ENCODE measurements at regions not wholly inside any gene's neighbourhood (a gene's known extent, or its start where the extent isn't known, plus 50 kb on each side); places are given as distances from the start of the nearest gene placed in this dataset.

DNA sequence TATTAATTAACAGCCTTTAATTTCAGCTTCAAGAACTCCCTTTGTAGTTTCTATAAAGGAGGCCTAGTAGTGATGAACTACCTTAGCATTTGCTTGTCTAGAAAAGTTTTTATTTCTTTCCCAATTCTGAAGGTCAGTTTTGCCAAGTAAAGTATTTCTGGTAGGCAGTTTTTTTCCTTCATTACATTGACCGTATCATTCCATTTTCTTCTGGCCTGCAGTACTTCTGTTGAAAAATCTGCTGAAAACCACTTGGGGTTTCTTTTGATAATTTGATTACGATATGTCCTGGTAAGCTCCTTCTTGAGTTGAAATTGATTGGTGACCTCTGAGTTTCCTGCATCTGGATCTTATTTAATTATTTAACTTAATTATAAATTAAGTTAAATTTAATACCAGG is 691.8 kb downstream of the TSN start:
- no peak for DNase-seq

DNA sequence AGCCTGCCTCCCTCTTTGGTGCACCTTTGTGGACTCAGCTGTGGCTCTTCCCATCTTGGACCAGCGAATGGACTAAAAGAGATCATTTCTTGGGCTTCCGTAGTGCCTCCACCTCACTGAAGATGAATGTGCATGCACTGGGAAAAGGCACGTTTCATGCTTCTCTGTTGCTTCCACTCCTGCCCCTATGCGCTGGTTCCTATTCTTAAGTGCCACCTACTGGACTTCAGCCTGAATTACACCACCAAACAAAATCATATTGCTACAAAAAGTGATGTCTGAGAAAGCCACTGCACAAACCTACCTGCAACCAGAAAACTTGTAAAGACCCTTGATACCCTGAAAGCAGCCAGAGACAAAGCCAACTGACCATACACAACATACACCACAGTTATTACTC is 695.6 kb downstream of the TSN start:
- no peak for DNase-seq

DNA sequence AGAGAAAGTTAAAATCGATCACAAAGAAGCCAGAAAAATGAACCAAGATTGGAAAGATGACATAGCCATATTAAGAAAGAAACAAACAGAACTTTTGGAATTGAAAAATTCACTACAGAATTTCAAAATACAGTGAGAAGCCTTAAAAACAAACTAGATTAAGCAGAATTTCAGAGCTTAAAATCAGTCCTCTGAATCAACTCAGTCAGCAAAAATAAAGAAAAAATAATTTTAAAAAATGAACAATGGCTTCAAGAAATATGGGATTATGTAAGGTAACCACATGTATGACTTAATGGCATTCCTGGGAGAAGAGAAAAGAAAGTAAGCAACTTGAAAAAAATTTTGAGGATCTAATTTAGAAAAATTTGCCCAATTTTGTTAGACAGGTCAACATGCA is 696.2 kb downstream of the TSN start:
- no peak for DNase-seq

- no peak for DNase-seq
Observed at GRCh38 chr2:122469147-122469546, 713.7 kb downstream of the TSN start.

DNA sequence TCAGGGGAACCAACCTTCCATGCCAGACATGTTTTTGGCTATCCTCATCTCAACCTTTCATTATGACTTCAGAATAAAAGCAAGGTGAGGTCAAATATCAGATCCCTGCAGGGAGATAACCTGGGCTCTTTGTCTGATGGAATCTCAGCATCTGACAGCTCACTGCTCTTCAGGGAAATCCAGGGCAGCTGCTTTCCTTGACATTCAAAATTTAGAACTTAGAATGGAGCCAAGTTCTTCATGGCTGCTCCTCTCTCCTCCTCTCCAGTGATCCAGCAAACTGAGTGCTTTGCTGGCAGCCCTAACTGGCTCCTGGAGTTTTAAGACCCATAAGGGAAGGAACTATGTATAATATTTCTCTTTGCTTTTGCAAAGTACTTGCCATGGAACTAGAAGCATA is 716.3 kb downstream of the TSN start:
- no peak for DNase-seq

DNA sequence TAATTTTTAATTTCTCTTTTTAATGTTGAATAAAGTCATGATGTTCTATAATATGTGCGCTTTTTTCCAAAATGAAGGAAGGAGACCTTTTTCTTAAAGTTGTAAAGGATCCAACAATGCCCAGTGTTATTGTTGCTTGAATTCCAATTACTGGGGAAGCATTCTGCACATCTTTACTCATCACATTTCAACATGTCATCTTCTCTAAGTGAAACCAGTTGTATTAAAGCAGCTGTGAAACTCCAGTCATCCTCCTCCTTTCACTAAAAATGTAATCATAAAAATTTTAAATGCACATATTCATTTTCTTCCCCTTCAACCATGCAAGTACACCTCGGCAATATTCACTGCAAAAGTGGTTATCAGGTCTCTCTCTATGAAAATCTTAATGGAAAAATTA is 722.7 kb downstream of the TSN start:
- no peak for DNase-seq

GRCh38 chr2:122478771-122479170 is 723.3 kb downstream of the TSN start:
- DNase-seq, result no peak

DNA sequence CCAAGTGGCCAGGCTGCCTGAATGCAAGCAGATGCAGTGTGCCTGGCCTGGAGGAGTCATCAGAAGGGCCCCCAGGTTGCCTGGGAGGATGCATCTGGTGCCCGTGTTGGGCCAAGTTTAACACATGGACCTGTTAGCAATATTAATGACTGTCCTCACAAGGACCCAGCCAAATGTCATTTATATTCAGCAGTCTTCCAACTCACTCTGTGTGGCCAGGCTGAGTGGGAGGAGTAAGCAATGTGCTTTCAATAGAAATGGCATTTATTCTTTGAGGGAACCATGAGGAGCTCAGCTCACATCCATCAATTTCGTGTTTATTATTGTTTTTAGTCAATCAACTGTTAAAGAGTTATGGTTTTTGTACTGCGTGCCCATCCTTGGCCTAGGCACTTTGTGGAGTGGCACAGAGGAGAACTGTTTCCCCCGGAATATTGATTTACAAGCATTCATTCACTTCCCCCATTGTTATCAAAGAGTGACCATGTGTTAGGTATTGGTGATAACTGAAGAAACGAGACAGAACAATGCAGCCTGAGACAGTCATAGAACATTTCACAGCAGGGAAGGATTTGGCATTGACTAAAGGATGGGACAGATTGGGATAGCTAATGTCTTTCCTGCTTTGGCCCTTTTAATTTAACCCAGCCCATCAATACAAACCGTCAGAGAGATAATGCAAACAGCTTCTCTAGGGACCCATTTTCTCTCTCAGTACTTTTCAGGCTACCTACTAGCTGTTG is 725.2 kb downstream of the TSN start:
- DNase-seq, result no peak

- DNase-seq, result no peak
Observed at GRCh38 chr2:122481244-122481622, 725.8 kb downstream of the TSN start.

DNA sequence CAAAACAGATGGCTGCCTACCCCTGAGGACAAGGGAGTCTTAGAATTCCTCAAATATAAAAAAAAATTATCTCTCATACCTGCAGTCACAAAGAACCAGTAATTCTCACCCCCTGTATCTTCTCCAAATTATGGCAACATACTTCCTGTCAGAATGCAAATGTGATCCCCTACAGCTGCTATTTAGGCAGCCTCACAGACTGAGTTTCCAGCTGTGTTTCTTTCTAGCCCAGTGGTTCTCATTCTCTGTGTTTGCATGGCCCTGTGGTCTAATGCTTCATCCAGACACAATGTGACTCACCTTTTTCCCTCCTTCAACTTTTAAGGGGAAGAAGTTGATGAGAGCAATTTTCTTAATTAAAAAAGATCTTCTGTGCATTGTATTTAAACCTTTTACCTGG is 726.3 kb downstream of the TSN start:
- DNase-seq, result no peak

GRCh38 chr2:122486086-122486485 is 730.6 kb downstream of the TSN start:
- no peak for DNase-seq

GRCh38 chr2:122486705-122487415 is 731.4 kb downstream of the TSN start:
- DNase-seq, result no peak

DNA sequence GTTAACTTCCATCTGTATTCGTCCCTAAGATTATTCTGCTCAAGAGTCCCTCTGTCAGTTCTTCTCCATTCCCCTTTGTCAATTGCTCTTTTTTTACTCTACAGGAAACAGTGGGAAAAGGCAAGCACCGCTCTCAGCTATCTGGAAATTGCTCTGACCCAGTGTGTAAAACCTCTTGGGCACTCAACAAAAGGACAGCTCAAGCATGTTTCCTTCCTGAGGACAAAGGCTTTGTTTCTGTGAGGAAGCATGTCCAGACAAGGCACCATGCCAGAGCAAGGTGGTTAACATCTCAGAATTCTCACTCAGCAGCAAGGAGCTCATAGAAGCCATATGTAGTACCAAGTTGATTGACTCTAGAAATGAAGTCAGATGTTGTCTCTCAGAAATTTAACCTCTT is 735.6 kb downstream of the TSN start:
- DNase-seq, result no peak

DNA sequence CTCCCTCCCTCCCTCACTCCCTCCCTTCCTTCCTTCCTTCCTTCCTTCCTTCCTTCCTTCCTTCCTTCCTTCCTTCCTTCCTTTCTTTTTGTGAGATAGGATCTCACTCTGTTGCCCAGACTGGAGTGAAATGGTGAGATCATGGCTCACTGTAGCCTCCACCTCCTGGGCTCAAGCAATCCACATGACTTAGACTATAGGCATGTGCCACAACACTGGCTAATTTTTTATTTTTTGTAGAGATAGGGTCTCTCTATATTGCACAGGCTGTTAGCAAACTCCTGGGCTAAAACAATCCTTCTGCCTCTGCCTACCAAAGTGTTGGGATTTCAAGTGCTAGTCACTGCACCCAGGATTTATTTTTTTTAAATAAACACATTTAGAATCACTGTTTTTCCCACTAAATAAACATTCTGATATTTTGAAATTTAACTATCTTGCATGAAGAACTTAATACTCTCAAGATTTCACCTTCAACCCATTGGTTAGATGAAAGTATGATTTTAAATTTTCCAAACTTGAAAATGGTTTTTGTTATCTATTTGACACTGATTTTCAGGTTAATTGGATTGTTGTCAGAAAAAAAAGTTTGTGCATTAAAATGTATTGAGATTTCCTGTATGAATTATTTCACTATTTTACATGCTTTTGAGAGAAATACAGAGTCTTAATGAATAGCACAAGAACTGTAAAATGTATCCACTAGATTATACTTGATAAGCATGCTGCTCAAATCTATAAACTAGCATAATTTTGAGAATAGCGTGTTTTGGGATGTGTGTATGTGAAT is 745.1 kb downstream of the TSN start:
- no peak for DNase-seq

DNA sequence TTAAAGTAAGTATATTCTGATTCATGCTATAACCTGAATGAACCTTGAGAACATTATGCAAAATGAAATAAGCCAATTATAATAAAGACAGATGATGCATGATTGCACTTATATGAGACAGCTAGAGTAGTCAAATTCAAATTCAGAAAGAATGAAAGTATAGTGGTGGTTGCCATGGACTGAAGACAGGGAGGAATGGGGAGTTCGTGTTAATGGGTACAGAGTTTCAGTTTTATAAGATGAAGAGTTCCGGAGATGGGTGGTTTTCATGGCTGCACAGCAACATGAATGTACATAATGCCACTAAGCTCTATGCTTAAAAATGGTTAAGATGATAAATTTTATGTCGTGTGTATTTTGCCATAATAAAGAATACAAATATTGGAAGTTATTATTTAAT is 751.2 kb downstream of the TSN start:
- no peak for DNase-seq

GRCh38 chr2:122507261-122507660 is 751.8 kb downstream of the TSN start:
- DNase-seq, result no peak

DNA sequence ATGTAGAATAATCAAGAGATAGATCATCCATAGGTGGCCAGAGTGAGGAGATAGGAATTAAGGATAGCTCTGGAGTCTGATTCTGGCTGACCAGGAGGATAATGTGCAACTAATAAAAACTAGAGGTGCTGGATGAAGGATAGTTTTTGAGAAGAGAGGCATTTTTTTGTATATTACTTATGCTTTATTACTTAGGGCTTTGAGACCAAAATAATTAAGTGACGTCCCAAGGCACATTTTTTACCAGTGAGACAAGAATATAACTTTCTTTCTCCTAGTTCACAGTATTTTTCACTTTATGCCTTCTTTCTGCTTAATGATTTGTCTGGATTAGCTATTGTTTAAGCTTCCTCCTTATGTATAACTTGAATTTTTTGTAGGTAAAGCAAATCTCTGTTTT is 756.6 kb downstream of the TSN start:
- no peak for DNase-seq

DNA sequence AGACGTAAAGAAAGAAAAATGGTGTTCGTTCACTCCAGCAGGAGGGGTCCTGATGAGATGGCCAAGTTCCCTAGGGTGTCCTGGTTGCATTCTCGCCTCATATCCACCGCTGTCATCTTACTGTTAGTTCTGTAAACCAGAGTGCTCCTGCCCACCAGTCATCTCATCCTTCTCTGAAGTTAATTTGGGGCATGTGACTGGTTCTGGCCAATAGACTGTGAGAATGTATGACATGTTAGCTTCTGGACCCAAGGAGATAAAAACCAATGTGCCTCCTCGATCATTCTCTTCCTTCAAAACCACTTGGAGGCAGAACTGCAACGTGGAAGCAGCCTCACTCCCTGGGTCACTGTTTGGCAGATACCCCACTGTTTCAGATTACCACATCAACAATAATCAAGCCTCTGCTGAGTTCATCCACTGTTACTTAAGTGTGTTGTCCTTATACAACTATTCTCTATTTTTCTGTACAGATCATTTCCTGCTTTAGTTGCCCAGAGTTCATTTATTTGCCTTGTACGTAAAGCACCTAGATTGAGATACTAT is 759.1 kb downstream of the TSN start:
- DNase-seq, result no peak

DNA sequence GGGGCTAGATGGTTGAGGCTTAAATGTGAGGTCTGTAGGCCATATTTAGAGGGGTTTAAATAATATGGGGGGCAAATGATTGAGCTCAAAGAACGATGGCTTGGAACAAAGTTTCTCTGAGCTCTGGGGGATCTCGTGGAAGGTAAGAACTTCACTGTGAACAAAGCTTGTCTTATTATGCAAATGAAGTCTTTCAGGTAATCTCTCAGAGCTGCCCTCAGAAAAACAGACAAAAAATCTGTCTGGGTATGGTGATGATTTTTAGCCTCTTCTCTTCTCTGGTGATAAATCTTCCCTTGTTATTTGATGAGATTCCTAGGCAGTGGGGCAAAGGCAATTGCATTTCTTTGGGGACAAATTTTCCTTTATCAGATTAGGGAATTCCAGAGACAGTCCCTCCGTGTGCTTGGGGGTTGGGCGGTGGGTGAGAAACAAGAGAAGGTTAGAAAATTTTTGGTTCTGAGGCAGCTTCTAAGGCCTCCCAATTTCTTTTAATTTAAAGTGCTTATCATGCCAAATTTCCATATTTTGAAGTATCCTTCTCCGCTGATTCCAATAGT is 760.4 kb downstream of the TSN start:
- no peak for DNase-seq

- no peak for DNase-seq
Observed at GRCh38 chr2:122516775-122517174, 761.3 kb downstream of the TSN start.

GRCh38 chr2:122519366-122519765 is 763.9 kb downstream of the TSN start:
- no peak for DNase-seq

DNA sequence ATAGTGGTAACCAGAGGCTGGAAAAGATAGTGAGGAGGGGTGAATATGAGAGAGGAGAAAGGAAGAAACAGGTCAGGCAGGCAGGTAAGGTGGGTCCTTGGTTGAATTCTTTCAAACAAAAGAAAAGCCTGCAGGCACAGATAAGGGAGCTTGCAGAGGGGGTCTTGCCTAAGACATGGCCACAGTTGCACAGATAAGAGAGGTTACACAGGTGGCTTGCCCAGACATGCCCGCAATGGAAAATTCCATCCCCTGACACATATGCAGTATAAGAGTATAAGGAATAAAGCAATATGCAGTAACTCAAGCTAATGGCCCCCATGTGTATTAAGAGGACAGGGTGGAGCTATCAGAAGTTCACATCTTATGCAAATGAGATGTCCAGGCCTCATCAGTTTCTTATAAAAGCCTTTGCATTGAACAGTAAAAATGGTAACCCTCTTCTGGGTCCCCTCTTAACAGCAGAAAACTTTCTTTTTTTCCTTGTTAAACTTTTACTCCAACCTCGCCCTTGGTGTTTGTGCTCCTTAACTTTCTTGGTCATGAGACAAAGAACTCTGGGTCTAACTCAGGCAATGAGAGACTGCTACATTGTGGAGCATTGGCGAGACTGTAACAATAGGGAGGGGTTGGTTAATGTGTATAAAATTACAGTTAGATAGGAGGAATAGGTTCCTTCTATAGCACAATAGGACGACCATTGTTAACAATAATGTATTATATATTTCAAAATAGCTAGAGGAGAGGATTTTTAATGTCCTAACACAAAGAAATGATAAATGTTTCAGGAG is 764.6 kb downstream of the TSN start:
- DNase-seq, result no peak

- no peak for DNase-seq
Observed at GRCh38 chr2:122523143-122523542, 767.7 kb downstream of the TSN start.
